NB4 (cell line): ENCODE measurements at regions not wholly inside any gene's neighbourhood (a gene's known extent, or its start where the extent isn't known, plus 50 kb on each side); places are given as distances from the start of the nearest gene placed in this dataset.

ENCODE experiments used
- CTCF ChIP-seq: IDR thresholded peaks from one replicate; pipeline ENCODE4 v1.5.1; 2012; ENCODE audit warnings: low read depth, low read length
- POLR2A ChIP-seq: IDR thresholded peaks from 2 replicates; pipeline ENCODE4 v1.6.1; 2011; ENCODE audit warnings: mild to moderate bottlenecking; ENCODE audit not compliant: insufficient read length; ENCODE audit errors: extremely low read depth

- TF ChIP-seq POLR2A (no peak), CTCF (no peak)
These were observed 202.0 kb upstream of the SNX7 start for GRCh38 chr1:98459486-98459870.
